ENCODE measurements at regions not wholly inside any gene's neighbourhood (a gene's known extent, or its start where the extent isn't known, plus 50 kb on each side); places are given as distances from the start of the nearest gene placed in this dataset.

DNA sequence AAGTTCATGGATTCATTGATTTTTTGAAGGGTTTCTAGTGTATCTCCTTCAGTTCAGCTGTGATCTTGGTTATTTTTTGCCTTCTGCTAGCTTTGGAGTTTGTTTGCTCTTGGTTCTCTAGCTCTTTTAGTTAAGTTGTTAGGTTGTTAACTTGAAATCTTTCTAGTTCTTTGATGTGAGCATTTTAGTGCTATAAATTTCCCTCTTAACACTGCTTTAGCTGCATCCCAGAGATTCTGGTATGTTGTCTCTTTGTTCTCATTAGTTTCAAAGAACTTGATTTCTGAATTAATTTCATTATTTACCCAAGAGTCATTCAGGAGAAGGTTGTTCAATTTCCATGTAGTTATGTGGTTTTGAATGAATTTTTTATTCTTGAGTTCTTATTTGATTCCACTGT lies 210.6 kb downstream of the IRS1 start:
- ATAC-seq (no peak), DNase-seq (no peak)
- no peak overlapping the region for H3K4me3 Mint-ChIP-seq
- no peaks in the 10 kb centered on the region for H3K4me1 Mint-ChIP-seq (ENCODE audit: low read depth)
- no peaks in the 10 kb centered on the region for H3K9me3 Mint-ChIP-seq
- H3K36me3 Mint-ChIP-seq (ENCODE audit: insufficient read depth), result no peaks in the 10 kb centered on the region
- H3K27me3 Mint-ChIP-seq (ENCODE audit: low read depth), result peaks cover 13% of the 10 kb centered on the region

DNA sequence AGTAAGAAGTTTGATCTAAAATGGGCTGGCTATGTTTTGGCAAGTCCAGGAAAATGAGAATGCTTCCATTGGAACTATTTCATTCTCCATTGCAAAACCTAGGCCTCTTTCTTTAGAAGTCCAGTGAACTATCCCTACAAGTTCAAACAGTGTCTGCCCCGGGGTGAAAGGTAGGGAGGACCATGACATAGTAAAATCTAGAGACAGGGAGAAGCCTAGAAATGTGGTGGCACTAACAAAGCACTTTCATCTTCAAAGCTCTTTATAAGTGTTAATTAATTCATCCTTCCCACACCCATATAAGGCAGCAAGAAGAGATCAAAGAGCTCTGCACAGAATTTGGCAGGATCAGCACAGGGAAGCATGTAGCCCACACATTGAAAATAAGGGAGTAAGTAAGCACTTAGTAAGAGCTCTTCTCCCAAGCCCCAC lies 214.5 kb downstream of the IRS1 start:
- DNase-seq, result no peak
- ATAC-seq, result no peak
- no peaks in the 10 kb centered on the region for H3K36me3 Mint-ChIP-seq (ENCODE audit: insufficient read depth)
- no peaks in the 10 kb centered on the region for H3K4me1 Mint-ChIP-seq (ENCODE audit: low read depth)
- no peaks in the 10 kb centered on the region for H3K9me3 Mint-ChIP-seq
- H3K27me3 Mint-ChIP-seq (ENCODE audit: low read depth), result peaks cover 14% of the 10 kb centered on the region
- H3K4me3 Mint-ChIP-seq, result no peak overlapping the region

DNA sequence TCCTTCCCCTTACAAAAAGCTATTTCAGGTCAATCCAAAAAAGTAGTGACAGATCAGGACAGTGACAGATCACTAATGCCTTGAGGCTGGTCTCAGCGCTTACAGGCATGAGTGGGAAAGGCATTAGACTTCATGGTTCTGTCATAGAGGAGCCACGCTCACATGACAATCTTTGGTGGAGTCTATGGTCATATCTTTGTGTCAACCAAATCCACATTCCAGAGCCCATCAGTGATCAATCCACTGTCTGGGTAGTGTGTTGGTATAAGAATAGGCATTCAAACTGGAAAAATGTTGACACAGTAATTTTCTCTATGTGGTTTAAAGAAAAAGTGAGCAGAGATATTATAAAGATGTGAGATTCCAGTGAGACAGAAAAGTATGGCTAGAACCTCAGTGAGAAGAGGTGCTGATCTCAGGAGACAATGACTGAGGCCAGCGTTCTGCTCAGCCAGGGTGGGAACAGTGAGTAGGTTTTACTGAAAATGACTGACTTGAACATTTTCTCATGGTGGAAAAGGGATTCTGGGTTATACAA lies 215.0 kb downstream of the IRS1 start:
- ATAC-seq, result no peak
- Mint-ChIP-seq H3K27me3 (ENCODE audit: low read depth) (peaks cover 15% of the 10 kb centered on the region), H3K4me3 (no peak overlapping the region), H3K36me3 (ENCODE audit: insufficient read depth) (no peaks in the 10 kb centered on the region), H3K9me3 (no peaks in the 10 kb centered on the region), H3K4me1 (ENCODE audit: low read depth) (no peaks in the 10 kb centered on the region)
- no peak for DNase-seq

DNA sequence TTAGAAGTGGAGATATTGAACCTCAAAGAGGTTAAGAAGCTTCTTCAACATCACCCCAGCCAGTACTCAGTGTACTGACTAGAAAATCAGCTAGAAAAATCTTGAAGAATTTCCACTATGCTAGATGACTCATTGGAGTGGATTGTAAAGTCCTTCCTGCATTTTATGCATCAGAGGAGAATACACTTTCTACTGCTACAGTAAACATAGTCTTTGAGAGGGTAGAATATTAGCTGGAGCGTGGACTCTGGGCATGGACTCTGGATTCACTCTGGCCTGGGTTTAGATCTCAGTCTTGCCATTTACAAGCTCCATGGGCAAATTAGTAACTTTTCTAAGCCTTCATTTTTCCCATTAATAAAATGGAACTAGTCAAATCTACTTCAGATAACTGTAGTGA lies 215.9 kb downstream of the IRS1 start:
- no peaks in the 10 kb centered on the region for H3K36me3 Mint-ChIP-seq (ENCODE audit: insufficient read depth)
- H3K4me1 Mint-ChIP-seq (ENCODE audit: low read depth), result no peaks in the 10 kb centered on the region
- no peak for ATAC-seq
- no peaks in the 10 kb centered on the region for H3K9me3 Mint-ChIP-seq
- peaks cover 16% of the 10 kb centered on the region for H3K27me3 Mint-ChIP-seq (ENCODE audit: low read depth)
- DNase-seq, result no peak
- H3K4me3 Mint-ChIP-seq, result no peak overlapping the region

DNA sequence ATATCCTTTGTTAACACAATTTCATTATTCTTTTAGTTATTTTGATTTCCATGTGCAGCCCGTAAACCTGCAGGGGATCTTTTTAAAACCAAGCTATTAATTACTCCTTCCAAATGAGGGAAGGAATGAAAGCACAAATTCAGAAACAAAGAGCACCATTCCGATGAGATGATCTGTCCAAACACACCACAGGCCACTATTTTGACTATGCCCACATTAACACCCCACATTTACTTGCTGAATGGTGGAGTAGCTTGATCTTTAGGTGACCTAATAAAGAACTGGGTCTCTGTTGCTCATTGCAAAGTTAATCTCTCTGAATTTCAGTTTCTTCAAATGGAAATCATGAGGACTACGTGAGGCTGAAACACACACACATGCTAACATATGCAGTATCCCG lies 218.0 kb downstream of the IRS1 start:
- Mint-ChIP-seq H3K4me3 (no peak overlapping the region), H3K36me3 (ENCODE audit: insufficient read depth) (no peaks in the 10 kb centered on the region), H3K9me3 (no peaks in the 10 kb centered on the region), H3K4me1 (ENCODE audit: low read depth) (no peaks in the 10 kb centered on the region), H3K27me3 (ENCODE audit: low read depth) (peaks cover 16% of the 10 kb centered on the region)
- DNase-seq (no peak), ATAC-seq (no peak)

DNA sequence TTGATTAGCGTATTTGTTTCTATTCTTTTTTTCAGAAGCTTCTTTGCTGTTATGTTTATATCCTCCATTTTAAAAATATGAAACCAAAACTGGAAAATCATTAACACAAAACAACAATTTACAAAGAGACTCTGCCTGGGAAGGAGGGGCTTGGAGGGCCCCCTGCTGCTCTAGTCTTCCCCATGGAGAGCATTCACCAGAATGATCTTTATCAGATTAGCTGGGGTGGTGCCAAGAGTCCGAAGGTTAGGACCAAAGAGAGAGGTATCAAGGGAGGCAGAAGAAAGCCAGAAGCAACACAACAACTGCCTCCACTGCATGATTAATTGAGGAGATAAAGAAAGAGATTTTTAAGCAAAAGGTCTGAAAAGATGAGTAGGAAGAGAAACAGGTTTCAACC lies 218.6 kb downstream of the IRS1 start:
- Mint-ChIP-seq H3K4me3 (no peak overlapping the region), H3K9me3 (no peaks in the 10 kb centered on the region), H3K36me3 (ENCODE audit: insufficient read depth) (no peaks in the 10 kb centered on the region), H3K27me3 (ENCODE audit: low read depth) (peaks cover 16% of the 10 kb centered on the region), H3K4me1 (ENCODE audit: low read depth) (no peaks in the 10 kb centered on the region)
- DNase-seq (no peak), ATAC-seq (no peak)

DNA sequence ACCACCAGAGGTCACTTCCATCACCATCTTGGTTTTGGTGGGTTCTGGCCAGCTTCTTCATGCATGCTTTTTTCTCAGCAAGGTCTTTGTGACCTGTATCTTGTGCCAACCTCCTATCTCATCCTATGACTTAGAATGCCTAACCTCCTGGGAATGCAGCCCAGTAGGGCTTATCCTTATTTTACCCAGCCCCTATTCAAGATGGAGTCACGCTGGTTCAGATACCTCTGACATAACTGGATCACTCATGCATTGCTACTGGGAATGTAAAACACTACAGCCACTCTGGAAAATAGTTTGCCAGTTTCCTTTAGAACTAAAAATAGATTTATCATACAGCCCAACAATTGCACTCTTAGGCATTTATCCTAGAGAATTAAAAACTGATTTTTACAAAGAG lies 219.2 kb downstream of the IRS1 start:
- DNase-seq (no peak), ATAC-seq (no peak)
- Mint-ChIP-seq H3K4me1 (ENCODE audit: low read depth) (no peaks in the 10 kb centered on the region), H3K9me3 (no peaks in the 10 kb centered on the region), H3K36me3 (ENCODE audit: insufficient read depth) (no peaks in the 10 kb centered on the region), H3K27me3 (ENCODE audit: low read depth) (peaks cover 16% of the 10 kb centered on the region), H3K4me3 (no peak overlapping the region)

DNA sequence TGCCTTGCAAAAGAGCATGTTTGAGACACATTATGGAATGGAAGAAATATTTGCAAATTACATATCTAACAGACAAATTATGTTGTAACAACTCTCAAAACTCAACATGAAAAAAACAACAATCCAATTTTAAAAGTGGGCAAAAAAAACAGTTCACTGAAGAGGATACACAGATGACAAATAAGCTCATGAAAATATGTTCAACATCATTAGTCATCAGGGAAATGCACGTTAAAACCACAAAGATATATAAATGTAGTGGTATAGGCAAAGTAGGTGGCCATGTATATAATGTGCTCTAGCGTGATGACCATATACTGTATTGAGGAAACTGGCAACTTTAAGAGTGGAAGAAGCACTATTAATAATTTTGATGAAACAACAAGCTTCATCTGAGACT lies 220.1 kb downstream of the IRS1 start:
- DNase-seq (no peak), ATAC-seq (no peak)
- no peak overlapping the region for H3K4me3 Mint-ChIP-seq
- H3K4me1 Mint-ChIP-seq (ENCODE audit: low read depth), result no peaks in the 10 kb centered on the region
- H3K9me3 Mint-ChIP-seq, result no peaks in the 10 kb centered on the region
- H3K36me3 Mint-ChIP-seq (ENCODE audit: insufficient read depth), result no peaks in the 10 kb centered on the region
- H3K27me3 Mint-ChIP-seq (ENCODE audit: low read depth), result peaks cover 16% of the 10 kb centered on the region

DNA sequence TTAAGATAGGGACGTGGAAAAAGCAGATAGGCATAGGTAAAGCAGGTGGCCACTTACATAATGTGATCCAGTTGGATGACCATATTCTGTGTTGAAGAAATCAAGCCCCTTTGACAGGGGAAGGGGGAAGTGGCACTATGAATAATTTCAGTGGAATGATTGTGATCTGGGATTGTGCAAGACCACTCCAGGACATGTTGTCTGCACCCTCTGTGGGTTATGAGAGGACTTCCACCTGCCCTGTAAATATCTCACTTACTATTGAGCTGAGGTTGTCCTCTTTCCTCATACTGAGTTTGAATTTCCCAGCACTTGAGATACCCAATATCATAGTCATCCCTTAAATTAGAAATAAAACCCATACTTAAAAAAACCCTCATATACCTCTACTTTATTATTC lies 220.7 kb downstream of the IRS1 start:
- H3K4me1 Mint-ChIP-seq (ENCODE audit: low read depth), result no peaks in the 10 kb centered on the region
- H3K4me3 Mint-ChIP-seq, result no peak overlapping the region
- DNase-seq (no peak), ATAC-seq (no peak)
- H3K9me3 Mint-ChIP-seq, result no peaks in the 10 kb centered on the region
- no peaks in the 10 kb centered on the region for H3K36me3 Mint-ChIP-seq (ENCODE audit: insufficient read depth)
- peaks cover 16% of the 10 kb centered on the region for H3K27me3 Mint-ChIP-seq (ENCODE audit: low read depth)

DNA sequence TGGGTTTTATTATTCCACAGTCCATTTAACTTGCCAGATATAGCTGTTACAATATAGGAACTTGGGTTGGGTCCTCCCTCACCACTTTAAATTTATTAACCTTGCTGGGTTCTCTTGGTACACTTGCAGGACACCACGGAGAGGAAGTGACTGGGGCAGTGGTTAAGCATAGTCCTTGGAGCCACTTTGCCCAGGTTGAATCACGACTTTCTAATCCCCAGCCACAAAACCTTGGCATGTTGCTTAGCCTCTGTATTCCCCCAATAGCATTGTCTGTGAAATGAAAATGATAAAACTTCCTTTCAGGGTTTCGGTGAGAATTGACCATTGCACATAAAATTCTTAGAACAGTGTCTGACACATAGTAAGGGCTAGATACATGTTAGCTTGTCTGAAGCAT lies 221.2 kb downstream of the IRS1 start:
- ATAC-seq, result no peak
- Mint-ChIP-seq H3K4me1 (ENCODE audit: low read depth) (no peaks in the 10 kb centered on the region), H3K36me3 (ENCODE audit: insufficient read depth) (no peaks in the 10 kb centered on the region), H3K27me3 (ENCODE audit: low read depth) (peaks cover 15% of the 10 kb centered on the region), H3K4me3 (no peak overlapping the region), H3K9me3 (no peaks in the 10 kb centered on the region)
- no peak for DNase-seq

DNA sequence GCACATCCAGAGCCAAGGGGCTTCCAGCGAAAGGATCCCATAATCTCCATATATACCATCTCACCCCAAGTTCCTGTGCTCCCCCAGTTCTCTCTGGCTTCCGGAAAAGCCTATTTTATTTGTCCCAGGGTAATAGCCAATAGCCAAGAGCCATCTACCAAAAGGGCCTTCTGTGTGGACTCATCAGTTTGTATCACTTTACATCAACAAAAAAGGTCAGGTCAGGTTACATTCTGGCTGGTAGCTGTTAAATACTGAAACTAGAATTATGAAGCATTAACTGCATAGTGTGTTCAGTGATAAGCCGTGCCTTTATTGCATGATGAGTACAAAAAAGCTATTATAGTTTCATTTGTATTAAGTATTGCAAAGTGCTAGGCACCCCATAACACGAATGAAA lies 223.7 kb downstream of the IRS1 start:
- ATAC-seq (no peak), DNase-seq (no peak)
- H3K4me3 Mint-ChIP-seq, result no peak overlapping the region
- no peaks in the 10 kb centered on the region for H3K9me3 Mint-ChIP-seq
- H3K36me3 Mint-ChIP-seq (ENCODE audit: insufficient read depth), result no peaks in the 10 kb centered on the region
- peaks cover 2% of the 10 kb centered on the region for H3K27me3 Mint-ChIP-seq (ENCODE audit: low read depth)
- H3K4me1 Mint-ChIP-seq (ENCODE audit: low read depth), result no peaks in the 10 kb centered on the region

DNA sequence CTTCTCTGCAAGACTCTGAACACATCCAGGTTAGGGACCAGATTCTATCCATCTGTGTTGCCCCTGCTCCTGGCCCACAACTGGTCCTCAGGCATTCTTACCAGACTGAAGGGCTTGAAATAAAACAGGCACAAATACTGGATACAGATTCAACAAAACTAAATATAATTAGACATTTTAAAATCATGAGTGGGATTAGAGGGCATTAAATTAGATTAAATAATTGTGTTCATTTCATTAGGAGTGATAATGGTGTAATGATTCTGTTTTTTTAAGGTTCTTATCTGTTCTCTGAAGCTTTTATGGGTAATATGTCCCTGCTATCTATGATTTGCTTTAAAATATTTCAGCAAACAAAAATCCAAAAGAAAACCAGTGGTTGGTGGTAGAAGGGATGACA lies 226.5 kb downstream of the IRS1 start:
- no peaks in the 10 kb centered on the region for H3K9me3 Mint-ChIP-seq
- H3K4me3 Mint-ChIP-seq, result no peak overlapping the region
- ATAC-seq, result no peak
- DNase-seq, result no peak
- no peaks in the 10 kb centered on the region for H3K4me1 Mint-ChIP-seq (ENCODE audit: low read depth)
- no peaks in the 10 kb centered on the region for H3K36me3 Mint-ChIP-seq (ENCODE audit: insufficient read depth)
- no peaks in the 10 kb centered on the region for H3K27me3 Mint-ChIP-seq (ENCODE audit: low read depth)

DNA sequence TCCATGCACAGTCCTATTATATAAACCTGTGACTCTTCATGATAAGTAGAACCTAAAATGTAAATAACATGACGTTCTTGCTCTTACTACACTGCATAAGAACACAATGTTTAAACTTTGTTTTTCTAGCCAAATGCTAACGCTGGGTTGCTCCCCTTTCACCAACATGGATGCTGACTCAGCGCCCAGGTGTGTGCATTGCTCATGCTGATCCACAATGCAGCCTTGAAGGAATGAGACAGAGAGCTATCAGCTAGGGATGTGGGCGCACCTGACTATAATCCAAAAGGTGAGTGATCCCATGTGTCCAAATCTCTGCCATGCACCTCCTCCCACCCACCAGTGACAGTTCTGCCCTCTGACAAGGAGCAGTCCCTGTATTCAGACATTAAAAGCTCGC lies 235.0 kb downstream of the IRS1 start:
- Mint-ChIP-seq H3K4me3 (no peak overlapping the region), H3K9me3 (no peaks in the 10 kb centered on the region), H3K36me3 (ENCODE audit: insufficient read depth) (no peaks in the 10 kb centered on the region), H3K27me3 (ENCODE audit: low read depth) (peaks cover 5% of the 10 kb centered on the region), H3K4me1 (ENCODE audit: low read depth) (no peaks in the 10 kb centered on the region)
- DNase-seq (no peak), ATAC-seq (no peak)

DNA sequence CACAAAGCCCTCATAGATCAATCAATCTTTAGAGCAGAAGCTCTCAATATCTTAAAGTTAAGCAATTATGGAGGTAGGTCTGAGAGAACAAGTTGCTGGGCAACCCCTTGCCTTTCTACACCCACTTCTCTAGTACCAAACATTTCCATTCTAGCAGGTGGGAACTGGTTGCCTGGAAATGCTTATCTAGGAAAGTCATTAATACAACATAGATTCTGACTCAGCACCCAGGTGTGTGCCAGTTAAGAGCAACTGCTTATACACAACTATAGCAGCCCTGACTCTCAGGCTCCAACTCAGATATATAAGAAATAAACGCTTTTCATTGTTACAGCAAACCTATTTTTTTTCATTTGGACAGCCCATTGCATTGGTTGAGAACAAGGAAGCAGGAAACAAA lies 237.7 kb downstream of the IRS1 start:
- ATAC-seq (no peak), DNase-seq (no peak)
- Mint-ChIP-seq H3K27me3 (ENCODE audit: low read depth) (peaks cover 14% of the 10 kb centered on the region), H3K9me3 (no peaks in the 10 kb centered on the region), H3K4me1 (ENCODE audit: low read depth) (no peaks in the 10 kb centered on the region), H3K4me3 (no peak overlapping the region), H3K36me3 (ENCODE audit: insufficient read depth) (no peaks in the 10 kb centered on the region)

DNA sequence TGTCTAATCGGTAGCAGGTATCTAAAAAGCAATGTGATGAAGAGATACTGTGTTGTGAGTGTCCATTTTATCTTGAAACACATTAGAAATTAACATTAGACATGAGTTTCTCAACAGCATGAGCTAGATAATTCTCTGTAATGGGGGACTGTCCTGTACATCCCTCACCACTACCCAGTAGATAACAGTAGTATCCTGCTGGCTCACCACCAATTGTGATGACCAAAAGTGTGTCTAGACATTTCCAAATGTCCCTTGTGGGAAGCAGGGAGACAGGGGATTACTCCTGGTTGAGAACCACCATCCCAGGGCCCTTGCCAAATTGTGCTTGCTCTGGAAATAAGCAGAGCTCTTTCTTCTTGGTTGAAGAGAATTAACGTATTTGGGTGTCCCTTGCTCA lies 239.3 kb downstream of the IRS1 start:
- peaks cover 19% of the 10 kb centered on the region for H3K27me3 Mint-ChIP-seq (ENCODE audit: low read depth)
- ATAC-seq, result no peak

DNA sequence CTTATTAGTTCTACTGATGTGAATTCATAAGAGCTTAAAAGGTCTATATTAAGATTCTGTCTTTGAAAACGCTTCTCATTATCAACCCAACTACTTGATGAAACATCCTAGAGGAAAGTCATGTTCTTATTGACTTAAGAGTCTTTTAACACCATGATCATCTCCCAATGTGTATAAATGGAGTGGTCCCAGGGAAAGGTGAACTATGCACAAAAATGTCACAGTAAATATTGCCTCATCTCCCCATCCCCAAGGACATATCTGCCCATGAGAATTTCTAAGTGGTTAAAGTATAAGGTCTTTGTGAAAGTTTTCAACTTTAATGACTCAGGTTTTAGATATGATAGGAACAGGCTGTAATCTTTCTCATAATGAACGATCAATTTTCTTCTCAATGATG lies 240.1 kb downstream of the IRS1 start:
- no peaks in the 10 kb centered on the region for H3K9me3 Mint-ChIP-seq
- H3K4me3 Mint-ChIP-seq, result no peak overlapping the region
- H3K4me1 Mint-ChIP-seq (ENCODE audit: low read depth), result no peaks in the 10 kb centered on the region
- no peaks in the 10 kb centered on the region for H3K36me3 Mint-ChIP-seq (ENCODE audit: insufficient read depth)
- ATAC-seq, result no peak
- DNase-seq, result no peak
- peaks cover 19% of the 10 kb centered on the region for H3K27me3 Mint-ChIP-seq (ENCODE audit: low read depth)

More for the DNA sequence above, 239.3 kb downstream of the IRS1 start:
- H3K4me3 Mint-ChIP-seq, result no peak overlapping the region
- no peak for DNase-seq
- no peaks in the 10 kb centered on the region for H3K9me3 Mint-ChIP-seq
- H3K36me3 Mint-ChIP-seq (ENCODE audit: insufficient read depth), result no peaks in the 10 kb centered on the region
- no peaks in the 10 kb centered on the region for H3K4me1 Mint-ChIP-seq (ENCODE audit: low read depth)
